Tibial nerve (tissue), 4 donors: ENCODE measurements at regions not wholly inside any gene's neighbourhood (a gene's known extent, or its start where the extent isn't known, plus 50 kb on each side); places are given as distances from the start of the nearest gene placed in this dataset.
"Not testable (repeated sequence)": the region's sequence is repeated elsewhere in the genome, so short reads cannot be mapped to it uniquely, and the experiment has no call there.

Experiments used
- DNase-seq, 2 donors: peaks; one replicate each; pipeline ENCODE4 v3.0.0-alpha.2; 2019; ENCODE audit warnings: low spot score in 2 of 2
- H3K27ac ChIP-seq, 4 donors: fragments of 200-600 bp; sonication (generic) in 3 of 4; one replicate each; pipeline ENCODE4 v1.5.1; 2017 to 2019; ENCODE audit warnings: mild to moderate bottlenecking in 1 of 4
- H3K27me3 ChIP-seq, 2 donors: fragments of 200-600 bp; sonication (generic) in 1 of 2; one replicate each; pipeline versions ENCODE4 v1.5.1 to v1.6.0; 2017 to 2019
- H3K36me3 ChIP-seq, 3 donors: fragments of 200-600 bp; sonication (generic); one replicate each; pipeline ENCODE4 v1.5.1; 2018 to 2019
- H3K4me1 ChIP-seq, 4 donors: fragments of 200-600 bp; sonication (generic) in 3 of 4; one replicate each; pipeline ENCODE4 v1.5.1; 2017 to 2019
- H3K4me3 ChIP-seq, 4 donors: fragments of 200-600 bp; sonication (generic) in 3 of 4; one replicate each; pipeline ENCODE4 v1.5.1; 2017 to 2019; ENCODE audit warnings: mild to moderate bottlenecking in 1 of 4, moderate library complexity in 1 of 4
- H3K9me3 ChIP-seq, 4 donors: fragments of 200-600 bp; sonication (generic) in 3 of 4; one replicate each; pipeline ENCODE4 v1.5.1; 2017 to 2019
- EP300 ChIP-seq, 2 donors: sonication (generic); formaldehyde crosslinking; IDR thresholded peaks; one replicate each; pipeline ENCODE4 v1.6.1; 2017; ENCODE audit warnings: antibody characterized with exemption in 2 of 2, mild to moderate bottlenecking in 1 of 2
- POLR2A ChIP-seq, 2 donors: fragments of 450-650 bp; IDR thresholded peaks; one replicate each; pipeline ENCODE4 v1.6.1; 2017; ENCODE audit warnings: antibody characterized with exemption in 2 of 2, mild to moderate bottlenecking in 2 of 2, moderate library complexity in 2 of 2
- WGBS, 2 donors: methylation state at CpG; one replicate each; pipeline ENCODE4 v1.1.5; 2018; 5-methylcytosine and 5-hydroxymethylcytosine counted together
- TF ChIP-seq, protein P1 (sequence below), 5 experiments: fragments of 200-600 bp in 3 of 5; fragments of 450-650 bp in 2 of 5; sonication (generic) in 3 of 5; IDR thresholded peaks; one replicate each; pipeline ENCODE4 v1.5.1; 2016 to 2019; ENCODE audit warnings: antibody characterized with exemption in 5 of 5, mild to moderate bottlenecking in 3 of 5, moderate library complexity in 2 of 5

DNA sequence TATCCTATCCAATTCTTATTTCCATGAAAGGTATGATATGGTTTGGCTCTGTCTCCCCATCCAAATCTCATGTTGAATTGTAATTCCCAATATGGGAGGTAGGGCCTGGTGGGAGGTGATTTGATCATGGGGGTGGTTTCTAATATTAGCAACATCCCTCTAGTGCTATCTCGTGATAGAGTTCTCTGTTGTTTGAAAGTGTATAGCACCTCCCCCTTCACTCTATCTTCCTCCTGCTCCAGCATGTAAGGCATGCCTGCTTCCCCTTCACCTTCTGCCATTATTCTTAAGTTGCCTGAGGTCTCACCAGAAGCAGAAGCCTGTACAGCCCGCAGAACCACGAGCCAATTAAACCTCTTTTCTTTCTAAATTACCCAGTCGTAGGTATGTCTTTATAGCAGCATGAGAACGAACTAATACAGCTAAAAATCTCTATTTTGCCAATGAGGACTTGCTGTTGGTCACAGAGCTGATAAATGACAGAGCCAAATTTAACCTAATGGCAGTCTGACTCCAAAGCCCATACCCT is 247.2 kb downstream of the HNRNPD start:
- Histone ChIP-seq H3K27ac (no peak overlapping the region), H3K4me1 (no peaks in the 10 kb centered on the region), H3K4me3 (no peak overlapping the region), H3K9me3 (no peaks in the 10 kb centered on the region), H3K27me3 (no peaks in the 10 kb centered on the region), H3K36me3 (no peaks in the 10 kb centered on the region)
- TF ChIP-seq EP300 (IDR thresholded peaks at IDR 0.05) (no peak), POLR2A (IDR thresholded peaks at IDR 0.05) (no peak)
- TF ChIP-seq, protein P1, sequence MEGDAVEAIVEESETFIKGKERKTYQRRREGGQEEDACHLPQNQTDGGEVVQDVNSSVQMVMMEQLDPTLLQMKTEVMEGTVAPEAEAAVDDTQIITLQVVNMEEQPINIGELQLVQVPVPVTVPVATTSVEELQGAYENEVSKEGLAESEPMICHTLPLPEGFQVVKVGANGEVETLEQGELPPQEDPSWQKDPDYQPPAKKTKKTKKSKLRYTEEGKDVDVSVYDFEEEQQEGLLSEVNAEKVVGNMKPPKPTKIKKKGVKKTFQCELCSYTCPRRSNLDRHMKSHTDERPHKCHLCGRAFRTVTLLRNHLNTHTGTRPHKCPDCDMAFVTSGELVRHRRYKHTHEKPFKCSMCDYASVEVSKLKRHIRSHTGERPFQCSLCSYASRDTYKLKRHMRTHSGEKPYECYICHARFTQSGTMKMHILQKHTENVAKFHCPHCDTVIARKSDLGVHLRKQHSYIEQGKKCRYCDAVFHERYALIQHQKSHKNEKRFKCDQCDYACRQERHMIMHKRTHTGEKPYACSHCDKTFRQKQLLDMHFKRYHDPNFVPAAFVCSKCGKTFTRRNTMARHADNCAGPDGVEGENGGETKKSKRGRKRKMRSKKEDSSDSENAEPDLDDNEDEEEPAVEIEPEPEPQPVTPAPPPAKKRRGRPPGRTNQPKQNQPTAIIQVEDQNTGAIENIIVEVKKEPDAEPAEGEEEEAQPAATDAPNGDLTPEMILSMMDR (IDR thresholded peaks at IDR 0.05): no peak
- 67 to 73% methylated on average over 5 of the region's 5 CpGs for WGBS, 2 donors
- DNase-seq: no peak

- Histone ChIP-seq H3K4me1 (no peaks in the 10 kb centered on the region), H3K27ac (no peak overlapping the region), H3K27me3 (no peaks in the 10 kb centered on the region), H3K36me3 (no peaks in the 10 kb centered on the region), H3K9me3 (no peaks in the 10 kb centered on the region), H3K4me3 (no peak overlapping the region)
- TF ChIP-seq, protein P1 (IDR thresholded peaks at IDR 0.05): no peak
- TF ChIP-seq POLR2A (IDR thresholded peaks at IDR 0.05) (no peak), EP300 (IDR thresholded peaks at IDR 0.05) (no peak)
- no peak for DNase-seq
- WGBS, 2 donors: 91 to 92% methylated on average over 6 of the region's 6 CpGs
These were observed 247.9 kb downstream of the HNRNPD start for GRCh38 chr4:82125787-82126297.

GRCh38 chr4:82124932-82125786 is 248.6 kb downstream of the HNRNPD start:
- no peaks in the 10 kb centered on the region for H3K27me3 ChIP-seq
- WGBS, 2 donors: 75 to 80% methylated on average over 7 of the region's 7 CpGs
- no peak for DNase-seq

GRCh38 chr4:82124365-82124764 is 249.4 kb downstream of the HNRNPD start:
- Histone ChIP-seq H3K4me1 (no peaks in the 10 kb centered on the region), H3K4me3 (no peak overlapping the region), H3K9me3 (no peaks in the 10 kb centered on the region), H3K36me3 (no peaks in the 10 kb centered on the region), H3K27ac (no peak overlapping the region), H3K27me3 (no peaks in the 10 kb centered on the region)
- no peak for DNase-seq
- WGBS, 2 donors: 36 to 42% methylated on average over 5 of the region's 5 CpGs
- TF ChIP-seq, protein P1 (IDR thresholded peaks at IDR 0.05): no peak
- TF ChIP-seq EP300 (IDR thresholded peaks at IDR 0.05): no peak

More at GRCh38 chr4:82124932-82125786, 248.6 kb downstream of the HNRNPD start:
- H3K27ac ChIP-seq: no peak overlapping the region
- TF ChIP-seq, protein P1 (IDR thresholded peaks at IDR 0.05): no peak
- no peak for TF ChIP-seq POLR2A (IDR thresholded peaks at IDR 0.05)
- no peak for TF ChIP-seq EP300 (IDR thresholded peaks at IDR 0.05)
- no peaks in the 10 kb centered on the region for H3K9me3 ChIP-seq
- no peaks in the 10 kb centered on the region for H3K36me3 ChIP-seq
- H3K4me1 ChIP-seq: no peaks in the 10 kb centered on the region
- H3K4me3 ChIP-seq: no peak overlapping the region

- TF ChIP-seq, protein P1 (IDR thresholded peaks at IDR 0.05): no peak
- TF ChIP-seq POLR2A (IDR thresholded peaks at IDR 0.05) (no peak), EP300 (IDR thresholded peaks at IDR 0.05) (no peak)
- no peaks in the 10 kb centered on the region for H3K36me3 ChIP-seq
- no peaks in the 10 kb centered on the region for H3K9me3 ChIP-seq
- no peaks in the 10 kb centered on the region for H3K4me1 ChIP-seq
- 40 to 49% methylated on average over 3 of the region's 3 CpGs for WGBS, 2 donors
- no peak overlapping the region for H3K4me3 ChIP-seq
- H3K27me3 ChIP-seq: no peaks in the 10 kb centered on the region
- DNase-seq: no peak
- H3K27ac ChIP-seq: no peak overlapping the region
These were observed 249.9 kb downstream of the HNRNPD start for GRCh38 chr4:82123934-82124333.

DNA sequence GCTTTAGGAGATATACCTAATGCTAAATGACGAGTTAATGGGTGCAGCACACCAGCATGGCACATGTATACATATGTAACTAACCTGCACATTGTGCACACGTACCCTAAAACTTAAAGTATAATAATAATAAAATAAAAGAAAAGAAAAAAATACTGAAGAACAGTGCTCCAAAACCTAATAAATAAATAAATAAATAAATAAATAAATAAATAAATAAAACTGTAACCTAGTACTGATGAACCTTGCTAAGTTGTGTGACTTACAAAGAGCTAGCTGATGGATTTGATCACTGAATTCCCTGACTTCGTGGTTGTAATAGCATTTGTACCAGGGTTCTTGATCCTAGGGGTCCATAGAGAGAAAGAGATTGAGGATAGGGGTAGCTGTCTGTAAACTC is 258.6 kb downstream of the HNRNPD start:
- not testable (repeated sequence) for H3K9me3 ChIP-seq, H3K27me3 ChIP-seq, H3K36me3 ChIP-seq, DNase-seq, H3K4me1 ChIP-seq, H3K27ac ChIP-seq, H3K4me3 ChIP-seq
- 66 to 86% methylated on average over 3 of the region's 3 CpGs for WGBS, 2 donors
